ENCODE measurements at regions not wholly inside any gene's neighbourhood (a gene's known extent, or its start where the extent isn't known, plus 50 kb on each side); places are given as distances from the start of the nearest gene placed in this dataset.

- no peaks in the 10 kb centered on the region for H3K27me3 ChIP-seq (ENCODE audit: control insufficient read depth, insufficient read depth, low read length)
- TF ChIP-seq CTCF (conservative IDR thresholded peaks at IDR 0.05 in 1 of 2, IDR thresholded peaks at IDR 0.05 in 1 of 2; ENCODE audit: low read depth in 1 of 2, low read length in 2 of 2) (no peak), EZH2 (IDR thresholded peaks at IDR 0.05; ENCODE audit: low read length, missing control alignments) (no peak)
- H3K79me2 ChIP-seq (ENCODE audit: control insufficient read depth, insufficient read depth, low read length) = no peaks in the 10 kb centered on the region
- H3K27ac ChIP-seq (ENCODE audit: insufficient read depth, low read length) = no peak overlapping the region
- no peaks in the 10 kb centered on the region for H4K20me1 ChIP-seq (ENCODE audit: control insufficient read depth, extremely low read depth, insufficient read depth, low read length)
- no peak overlapping the region for H2AFZ ChIP-seq (ENCODE audit: low read length)
- H3K4me1 ChIP-seq (ENCODE audit: control insufficient read depth, extremely low read depth, insufficient read depth, low read length) = no peaks in the 10 kb centered on the region
- DNase-seq (ENCODE audit: low read depth in 2 of 2) = no peak
- no peak overlapping the region for H3K4me3 ChIP-seq (replicated peaks in 1 of 4; ENCODE audit: control extremely low read depth in 1 of 4, insufficient read depth in 1 of 4, low read depth in 3 of 4, low read length in 4 of 4)
- H3K9me3 ChIP-seq (ENCODE audit: control insufficient read depth, insufficient read depth, low read depth, low read length) = no peaks in the 10 kb centered on the region
- H3K4me2 ChIP-seq (ENCODE audit: extremely low read depth, insufficient read depth, low read length) = no peak overlapping the region
- H3K36me3 ChIP-seq (ENCODE audit: control insufficient read depth, insufficient read depth, low read length) = no peaks in the 10 kb centered on the region
- H3K9ac ChIP-seq (ENCODE audit: insufficient read depth, low read length) = no peak overlapping the region
Observed at GRCh38 chr3:66133853-66134445, 86.9 kb upstream of the SLC25A26 start.

- Histone ChIP-seq H3K27me3 (ENCODE audit: control insufficient read depth, insufficient read depth, low read length) (no peaks in the 10 kb centered on the region), H2AFZ (ENCODE audit: low read length) (no peak overlapping the region), H3K79me2 (ENCODE audit: control insufficient read depth, insufficient read depth, low read length) (no peaks in the 10 kb centered on the region), H3K4me1 (ENCODE audit: control insufficient read depth, extremely low read depth, insufficient read depth, low read length) (no peaks in the 10 kb centered on the region), H3K36me3 (ENCODE audit: control insufficient read depth, insufficient read depth, low read length) (no peaks in the 10 kb centered on the region), H3K4me3 (replicated peaks in 1 of 4; ENCODE audit: control extremely low read depth in 1 of 4, insufficient read depth in 1 of 4, low read depth in 3 of 4, low read length in 4 of 4) (no peak overlapping the region), H3K27ac (ENCODE audit: insufficient read depth, low read length) (no peak overlapping the region), H4K20me1 (ENCODE audit: control insufficient read depth, extremely low read depth, insufficient read depth, low read length) (no peaks in the 10 kb centered on the region), H3K4me2 (ENCODE audit: extremely low read depth, insufficient read depth, low read length) (no peak overlapping the region), H3K9me3 (ENCODE audit: control insufficient read depth, insufficient read depth, low read depth, low read length) (no peaks in the 10 kb centered on the region), H3K9ac (ENCODE audit: insufficient read depth, low read length) (no peak overlapping the region)
- no peak for TF ChIP-seq EZH2 (IDR thresholded peaks at IDR 0.05; ENCODE audit: low read length, missing control alignments)
- TF ChIP-seq CTCF (conservative IDR thresholded peaks at IDR 0.05 in 1 of 2, IDR thresholded peaks at IDR 0.05 in 1 of 2; ENCODE audit: low read depth in 1 of 2, low read length in 2 of 2) = no peak
- DNase-seq (ENCODE audit: low read depth in 2 of 2) = peak; percentile 58 to 85
Observed at GRCh38 chr3:66133050-66133757, 87.6 kb upstream of the SLC25A26 start.

- Histone ChIP-seq H4K20me1 (ENCODE audit: control insufficient read depth, extremely low read depth, insufficient read depth, low read length) (no peaks in the 10 kb centered on the region), H3K9ac (ENCODE audit: insufficient read depth, low read length) (no peak overlapping the region), H3K4me3 (replicated peaks in 1 of 4; ENCODE audit: control extremely low read depth in 1 of 4, insufficient read depth in 1 of 4, low read depth in 3 of 4, low read length in 4 of 4) (no peak overlapping the region), H3K9me3 (ENCODE audit: control insufficient read depth, insufficient read depth, low read depth, low read length) (no peaks in the 10 kb centered on the region), H3K27ac (ENCODE audit: insufficient read depth, low read length) (no peak overlapping the region), H3K4me2 (ENCODE audit: extremely low read depth, insufficient read depth, low read length) (no peak overlapping the region), H3K36me3 (ENCODE audit: control insufficient read depth, insufficient read depth, low read length) (no peaks in the 10 kb centered on the region), H3K27me3 (ENCODE audit: control insufficient read depth, insufficient read depth, low read length) (no peaks in the 10 kb centered on the region), H3K4me1 (ENCODE audit: control insufficient read depth, extremely low read depth, insufficient read depth, low read length) (no peaks in the 10 kb centered on the region), H3K79me2 (ENCODE audit: control insufficient read depth, insufficient read depth, low read length) (no peaks in the 10 kb centered on the region), H2AFZ (ENCODE audit: low read length) (no peak overlapping the region)
- no peak for DNase-seq (ENCODE audit: low read depth in 2 of 2)
- TF ChIP-seq EZH2 (IDR thresholded peaks at IDR 0.05; ENCODE audit: low read length, missing control alignments) (no peak), CTCF (conservative IDR thresholded peaks at IDR 0.05 in 1 of 2, IDR thresholded peaks at IDR 0.05 in 1 of 2; ENCODE audit: low read depth in 1 of 2, low read length in 2 of 2) (no peak)
Observed at GRCh38 chr3:66128623-66129022, 89.9 kb upstream of the MAGI1 start.
